Glutamatergic neuron (in vitro differentiated cells): ENCODE measurements at regions not wholly inside any gene's neighbourhood (a gene's known extent, or its start where the extent isn't known, plus 50 kb on each side); places are given as distances from the start of the nearest gene placed in this dataset.

Experiments
- DNase-seq: peaks from one replicate; pipeline ENCODE4 v3.0.0; 2022
- H3K27ac Mint-ChIP-seq: one replicate; pipeline ENCODE4 v1.8.0; 2020; ENCODE audit warnings: mild to moderate bottlenecking, mixed read lengths, inconsistent platforms; ENCODE audit not compliant: unreplicated experiment
- H3K27me3 Mint-ChIP-seq: one replicate; pipeline ENCODE4 v1.8.0; 2020; ENCODE audit warnings: mild to moderate bottlenecking, moderate library complexity, mixed read lengths, inconsistent platforms; ENCODE audit not compliant: unreplicated experiment
- H3K36me3 Mint-ChIP-seq: one replicate; pipeline ENCODE4 v1.8.0; 2020; ENCODE audit warnings: mild to moderate bottlenecking, mixed read lengths, inconsistent platforms; ENCODE audit not compliant: unreplicated experiment
- H3K4me1 Mint-ChIP-seq: one replicate; pipeline ENCODE4 v1.8.0; 2020; ENCODE audit warnings: mild to moderate bottlenecking, low read depth, mixed read lengths, inconsistent platforms; ENCODE audit not compliant: unreplicated experiment
- H3K4me3 Mint-ChIP-seq: one replicate; pipeline ENCODE4 v1.8.0; 2020; ENCODE audit warnings: mild to moderate bottlenecking, mixed read lengths, inconsistent platforms; ENCODE audit not compliant: unreplicated experiment
- H3K9me3 Mint-ChIP-seq: one replicate; pipeline ENCODE4 v1.8.0; 2020; ENCODE audit warnings: mild to moderate bottlenecking, moderate library complexity, mixed read lengths, inconsistent platforms; ENCODE audit not compliant: unreplicated experiment
- TF ChIP-seq, protein P1 (sequence below): fragments of 200-600 bp; sonication (generic); IDR thresholded peaks from one replicate; pipeline ENCODE4 v1.5.0; 2021; ENCODE audit not compliant: partially characterized antibody, unreplicated experiment

GRCh38 chr14:28083389-28083788 is 683.2 kb upstream of the FOXG1 start:
- Mint-ChIP-seq H3K9me3 (no peaks in the 10 kb centered on the region), H3K27me3 (no peaks in the 10 kb centered on the region), H3K27ac (no peak overlapping the region), H3K36me3 (no peaks in the 10 kb centered on the region), H3K4me1 (peaks cover 10% of the 10 kb centered on the region), H3K4me3 (no peak overlapping the region)
- DNase-seq: no peak
- TF ChIP-seq, protein P1, sequence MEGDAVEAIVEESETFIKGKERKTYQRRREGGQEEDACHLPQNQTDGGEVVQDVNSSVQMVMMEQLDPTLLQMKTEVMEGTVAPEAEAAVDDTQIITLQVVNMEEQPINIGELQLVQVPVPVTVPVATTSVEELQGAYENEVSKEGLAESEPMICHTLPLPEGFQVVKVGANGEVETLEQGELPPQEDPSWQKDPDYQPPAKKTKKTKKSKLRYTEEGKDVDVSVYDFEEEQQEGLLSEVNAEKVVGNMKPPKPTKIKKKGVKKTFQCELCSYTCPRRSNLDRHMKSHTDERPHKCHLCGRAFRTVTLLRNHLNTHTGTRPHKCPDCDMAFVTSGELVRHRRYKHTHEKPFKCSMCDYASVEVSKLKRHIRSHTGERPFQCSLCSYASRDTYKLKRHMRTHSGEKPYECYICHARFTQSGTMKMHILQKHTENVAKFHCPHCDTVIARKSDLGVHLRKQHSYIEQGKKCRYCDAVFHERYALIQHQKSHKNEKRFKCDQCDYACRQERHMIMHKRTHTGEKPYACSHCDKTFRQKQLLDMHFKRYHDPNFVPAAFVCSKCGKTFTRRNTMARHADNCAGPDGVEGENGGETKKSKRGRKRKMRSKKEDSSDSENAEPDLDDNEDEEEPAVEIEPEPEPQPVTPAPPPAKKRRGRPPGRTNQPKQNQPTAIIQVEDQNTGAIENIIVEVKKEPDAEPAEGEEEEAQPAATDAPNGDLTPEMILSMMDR: no peak

DNA sequence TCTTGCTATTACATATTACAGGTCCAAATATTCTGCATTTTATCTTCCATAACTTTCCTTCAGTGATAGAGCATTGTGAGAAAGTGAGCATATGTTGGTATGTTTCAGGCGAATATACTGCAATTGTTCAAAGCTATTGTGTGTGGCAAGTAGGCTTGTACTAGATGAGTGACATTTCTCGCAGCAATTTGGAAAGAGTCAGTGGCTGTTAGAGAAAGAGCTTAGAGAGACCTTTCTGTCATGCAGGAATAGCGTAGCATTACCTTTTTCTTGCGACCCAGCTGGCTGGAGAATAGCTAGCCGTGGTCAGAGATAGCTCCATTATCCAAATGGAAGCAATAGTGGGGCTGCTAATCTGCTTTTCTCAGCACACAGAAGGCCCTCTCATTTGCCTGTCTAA is 678.5 kb upstream of the FOXG1 start:
- TF ChIP-seq, protein P1: no peak
- Mint-ChIP-seq H3K36me3 (no peaks in the 10 kb centered on the region), H3K9me3 (no peaks in the 10 kb centered on the region), H3K27me3 (no peaks in the 10 kb centered on the region), H3K27ac (peak overlapping the region; percentile 26), H3K4me1 (peaks cover 13% of the 10 kb centered on the region), H3K4me3 (no peak overlapping the region)
- DNase-seq: no peak

DNA sequence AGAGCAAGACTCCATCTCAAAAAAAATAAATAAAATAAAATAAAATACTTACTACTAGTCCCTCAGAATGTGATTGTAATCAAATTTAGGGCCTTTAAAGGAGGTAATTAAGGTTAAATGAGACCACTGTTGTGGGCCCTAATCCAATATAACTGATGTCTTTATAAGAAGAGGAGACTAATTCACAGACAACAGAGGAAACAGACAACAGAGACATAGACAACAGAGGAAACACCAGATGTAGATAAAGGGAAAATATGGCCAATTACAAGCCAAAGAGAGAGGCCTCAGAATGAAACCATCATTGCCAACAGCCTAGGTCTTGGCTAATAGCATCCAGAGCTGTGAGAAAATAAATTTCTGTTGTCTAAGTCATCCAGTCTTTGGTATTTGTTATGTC is 669.0 kb upstream of the FOXG1 start:
- no peak overlapping the region for H3K4me3 Mint-ChIP-seq
- DNase-seq: no peak
- no peak overlapping the region for H3K27ac Mint-ChIP-seq
- peaks cover 9% of the 10 kb centered on the region for H3K4me1 Mint-ChIP-seq
- peaks cover 3% of the 10 kb centered on the region for H3K27me3 Mint-ChIP-seq
- peaks cover 1% of the 10 kb centered on the region for H3K9me3 Mint-ChIP-seq
- no peaks in the 10 kb centered on the region for H3K36me3 Mint-ChIP-seq
- TF ChIP-seq, protein P1: no peak

DNA sequence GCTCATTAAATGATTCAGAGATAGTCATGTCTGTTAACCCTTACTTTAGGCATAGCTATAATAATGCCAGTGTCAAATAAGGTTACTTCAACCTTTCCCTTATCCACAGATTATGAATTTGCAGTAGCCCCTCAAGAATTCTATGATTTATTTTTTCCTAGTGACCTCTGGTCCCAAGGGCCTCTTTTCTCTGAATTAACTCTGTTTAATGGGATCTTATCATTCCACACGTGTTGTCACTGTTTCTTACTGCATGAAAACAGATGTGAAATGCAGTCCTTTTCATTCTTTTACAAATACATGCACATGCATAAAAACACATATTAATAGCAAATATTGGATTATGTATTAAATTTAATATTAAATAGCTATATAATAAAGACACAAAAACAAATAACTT is 667.7 kb upstream of the FOXG1 start:
- TF ChIP-seq, protein P1: no peak
- Mint-ChIP-seq H3K36me3 (no peaks in the 10 kb centered on the region), H3K9me3 (peaks cover 1% of the 10 kb centered on the region), H3K4me1 (peaks cover 9% of the 10 kb centered on the region), H3K4me3 (no peak overlapping the region), H3K27me3 (peaks cover 3% of the 10 kb centered on the region), H3K27ac (no peak overlapping the region)
- no peak for DNase-seq

GRCh38 chr14:28102001-28102400 is 664.6 kb upstream of the FOXG1 start:
- peak; percentile 31 for DNase-seq
- TF ChIP-seq, protein P1: no peak
- Mint-ChIP-seq H3K36me3 (no peaks in the 10 kb centered on the region), H3K27me3 (peaks cover 3% of the 10 kb centered on the region), H3K4me3 (no peak overlapping the region), H3K27ac (no peak overlapping the region), H3K9me3 (peaks cover 1% of the 10 kb centered on the region), H3K4me1 (peaks cover 9% of the 10 kb centered on the region)
